ENCODE measurements at regions not wholly inside any gene's neighbourhood (a gene's known extent, or its start where the extent isn't known, plus 50 kb on each side); places are given as distances from the start of the nearest gene placed in this dataset.

GRCh38 chr20:23174821-23175220 lies 88.7 kb upstream of the CD93 start:
- no peak for DNase-seq (ENCODE audit: low read depth in 2 of 2)

DNA sequence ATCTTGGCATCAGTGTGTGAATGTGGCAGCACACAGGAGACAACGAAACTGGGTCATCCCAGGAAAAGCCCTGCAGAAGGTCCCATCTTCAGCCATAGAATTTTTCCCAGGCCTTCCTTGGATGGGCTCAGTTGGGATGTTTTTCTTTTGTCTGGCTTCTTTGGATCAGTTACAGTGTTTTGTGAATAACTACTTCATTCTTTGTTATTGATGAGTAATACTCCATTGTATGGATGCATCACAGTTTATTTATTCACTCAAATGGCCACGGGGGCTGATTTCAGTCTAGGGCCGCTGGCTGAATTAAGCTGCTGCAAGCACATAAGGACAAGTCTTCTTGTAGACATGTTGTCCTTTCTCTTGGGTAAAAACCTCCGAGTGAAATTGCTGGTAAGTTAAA lies 81.3 kb upstream of the CD93 start:
- peak in 1 of 2 donors; percentile 64 for DNase-seq (ENCODE audit: low read depth in 2 of 2)

DNA sequence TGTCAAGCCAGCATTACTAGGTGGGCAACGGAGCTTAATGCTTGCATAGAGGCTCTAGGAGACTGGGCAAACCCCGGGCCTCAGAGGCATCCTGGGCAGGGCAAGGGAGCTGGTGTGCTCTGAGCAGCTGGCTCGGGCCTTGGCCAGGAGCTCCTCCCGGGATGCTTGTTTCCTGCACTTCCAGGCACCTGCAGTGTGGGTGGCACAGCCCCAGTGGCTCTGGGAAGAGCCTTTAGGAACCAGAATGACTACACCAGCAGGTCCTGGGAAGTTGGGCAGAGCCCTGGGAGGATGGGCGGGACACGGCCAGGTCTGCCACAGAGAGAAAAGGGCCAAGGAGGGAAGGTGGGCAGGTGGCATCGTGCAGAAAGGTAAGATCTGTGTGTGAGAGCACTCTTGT lies 80.4 kb upstream of the CD93 start:
- no peak for DNase-seq (ENCODE audit: low read depth in 2 of 2)

- DNase-seq (ENCODE audit: low read depth in 2 of 2): no peak
Measured at GRCh38 chr20:23165964-23166363, 79.8 kb upstream of the CD93 start.

DNA sequence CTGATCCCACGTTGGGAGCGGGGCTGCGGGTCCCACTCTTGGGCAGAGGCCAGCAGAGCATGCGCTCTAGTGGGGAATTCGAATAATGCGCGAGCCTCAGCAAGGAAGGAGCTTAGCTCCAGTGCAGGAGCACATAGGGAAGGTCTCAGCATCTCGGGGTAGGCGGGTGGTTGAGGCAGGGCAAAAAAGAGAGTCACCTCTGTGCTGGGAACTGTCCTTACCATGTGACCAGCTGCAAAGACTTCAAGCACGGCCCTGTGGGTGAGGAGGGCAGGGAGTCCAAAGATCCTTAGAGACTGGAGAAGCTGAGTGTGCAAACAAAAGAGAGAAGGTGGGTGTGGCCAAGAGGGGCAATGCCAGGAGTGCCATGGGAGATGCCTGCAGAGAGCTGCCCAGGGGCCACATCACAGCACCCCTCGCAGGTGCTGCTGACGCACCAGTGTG lies 79.2 kb upstream of the CD93 start:
- no peak for DNase-seq (ENCODE audit: low read depth in 2 of 2)

GRCh38 chr20:23164176-23164601 lies 78.1 kb upstream of the CD93 start:
- DNase-seq (ENCODE audit: low read depth in 2 of 2): no peak

GRCh38 chr20:23163562-23163961 lies 77.4 kb upstream of the CD93 start:
- DNase-seq (ENCODE audit: low read depth in 2 of 2): no peak

- DNase-seq (ENCODE audit: low read depth in 2 of 2): no peak
Measured at GRCh38 chr20:23162887-23163286, 76.8 kb upstream of the CD93 start.

GRCh38 chr20:23161968-23162696 lies 76.0 kb upstream of the CD93 start:
- peak; percentile 87 to 98 for DNase-seq (ENCODE audit: low read depth in 2 of 2)

DNA sequence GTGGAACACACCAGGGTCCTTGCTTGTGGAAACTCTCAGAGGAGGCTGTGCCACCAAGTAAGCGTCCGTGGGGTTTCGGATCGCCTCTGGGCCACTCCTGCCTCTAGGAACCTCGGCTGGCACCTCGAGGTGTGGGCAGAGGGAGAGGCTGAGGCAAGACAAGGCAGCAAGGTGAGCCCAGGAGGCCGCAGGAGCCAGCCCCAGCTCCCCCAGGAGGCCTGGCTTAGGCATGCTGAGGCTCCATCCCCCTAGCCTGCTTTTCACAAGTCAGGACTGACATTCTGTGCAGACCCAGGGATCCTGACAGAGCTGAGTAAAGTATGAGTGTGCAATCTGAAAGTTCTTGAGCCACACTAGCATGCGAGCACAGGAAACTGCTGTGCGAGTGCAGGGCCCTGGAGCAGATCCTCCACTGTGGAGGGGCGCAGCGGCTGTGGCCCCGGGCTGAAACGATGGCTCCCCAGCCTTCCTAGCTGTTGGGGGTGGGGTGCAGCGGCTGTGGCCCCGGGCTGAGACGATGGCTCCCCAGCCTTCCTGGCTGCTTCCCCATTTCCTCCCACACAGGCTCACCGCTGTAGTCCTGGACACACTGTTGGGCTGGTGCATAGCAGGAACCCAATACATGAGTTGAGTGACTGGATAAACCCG lies 75.2 kb upstream of the CD93 start:
- peak in 1 of 2 donors; percentile 59 for DNase-seq (ENCODE audit: low read depth in 2 of 2)

DNA sequence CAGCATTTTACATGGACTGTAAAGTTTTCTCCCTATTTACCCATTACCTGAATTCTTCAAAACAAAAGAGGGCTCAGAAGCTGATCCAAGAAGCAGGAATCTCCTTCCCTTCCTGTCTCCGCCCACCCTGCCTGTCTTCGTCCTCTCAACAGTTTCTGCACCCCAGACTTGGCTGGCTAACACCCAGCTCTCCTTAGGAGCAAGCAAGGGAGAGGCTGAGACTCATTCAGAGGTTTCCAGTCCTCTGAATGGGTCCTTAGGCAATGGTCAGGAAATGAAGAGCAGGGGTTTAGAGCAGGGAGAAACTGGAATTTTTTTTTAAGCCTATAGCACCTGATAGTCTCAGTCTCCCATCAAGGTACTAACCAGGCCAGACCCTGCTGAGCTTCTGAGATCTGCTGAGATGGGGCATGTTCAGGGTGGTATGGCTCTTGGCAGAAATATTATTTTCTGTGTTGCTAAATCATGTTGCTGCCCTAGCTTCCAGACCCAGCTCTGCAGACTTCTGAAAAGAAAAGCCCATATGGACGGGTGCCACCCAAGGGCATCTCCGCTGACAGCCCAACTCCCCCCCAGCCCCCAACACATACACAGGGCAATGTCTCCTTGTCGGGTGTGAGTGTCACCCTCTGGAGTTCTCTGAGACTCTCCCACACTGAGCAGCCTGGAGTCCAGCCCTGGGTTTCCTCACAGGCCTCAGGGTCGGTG lies 74.6 kb upstream of the CD93 start:
- peak in 1 of 2 donors; percentile 38 for DNase-seq (ENCODE audit: low read depth in 2 of 2)

GRCh38 chr20:23159947-23160318 lies 73.8 kb upstream of the CD93 start:
- no peak for DNase-seq (ENCODE audit: low read depth in 2 of 2)

GRCh38 chr20:23159256-23159946 lies 73.3 kb upstream of the CD93 start:
- peak in 1 of 2 donors; percentile 57 for DNase-seq (ENCODE audit: low read depth in 2 of 2)

DNA sequence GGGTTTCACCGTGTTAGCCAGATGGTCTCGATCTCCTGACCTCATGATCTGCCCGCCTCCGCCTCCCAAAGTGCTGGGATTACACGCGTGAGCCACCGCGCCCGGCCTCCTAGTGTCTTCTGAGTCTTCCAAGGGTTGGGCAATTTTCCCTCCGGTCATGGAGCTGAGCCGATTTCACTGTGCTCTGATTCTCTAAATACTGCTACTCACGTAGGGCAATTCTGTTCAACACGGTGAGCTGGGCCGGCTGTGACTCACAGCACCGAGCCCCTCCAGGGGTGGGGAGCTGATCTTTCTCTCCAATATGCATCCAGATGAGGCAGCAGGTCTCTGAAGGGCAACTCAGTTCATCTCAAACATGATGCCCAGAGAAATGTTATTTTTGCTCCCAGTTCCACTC lies 71.6 kb upstream of the CD93 start:
- no peak for DNase-seq (ENCODE audit: low read depth in 2 of 2)

- no peak for DNase-seq (ENCODE audit: low read depth in 2 of 2)
Measured at GRCh38 chr20:23156842-23157423, 70.8 kb upstream of the CD93 start.

DNA sequence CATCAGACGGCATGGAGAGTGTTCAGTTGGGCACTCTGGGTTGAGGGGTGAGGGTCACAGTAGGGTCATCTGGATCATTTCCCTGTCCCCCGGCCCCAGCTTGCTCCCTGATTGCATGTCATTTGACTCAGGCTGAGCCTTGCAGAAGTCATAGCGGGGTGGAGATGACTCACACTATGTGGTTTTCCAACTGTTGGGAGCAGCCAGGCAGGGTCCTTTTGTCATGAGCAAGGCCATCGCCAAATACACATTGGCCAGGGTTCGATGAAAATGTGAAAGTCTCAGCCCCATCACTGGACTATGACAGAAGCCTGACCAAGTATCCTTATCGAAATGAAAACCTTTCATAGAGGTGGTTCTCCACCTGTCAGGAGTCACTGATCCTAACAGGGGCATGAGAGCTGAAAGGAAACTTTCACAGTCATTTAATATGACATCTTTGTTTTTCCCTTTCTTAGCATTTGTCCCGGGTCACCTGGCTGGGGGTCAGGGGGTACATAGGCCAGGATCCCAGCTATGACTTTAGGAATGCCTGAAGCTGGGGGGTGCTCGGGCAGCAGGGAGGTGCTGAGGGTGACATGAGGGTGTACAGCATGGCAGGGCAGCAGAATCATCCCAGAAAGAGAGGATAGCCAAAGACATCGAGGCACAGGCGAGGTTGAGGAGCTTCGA lies 70.2 kb upstream of the CD93 start:
- peak; percentile 35 to 83 for DNase-seq (ENCODE audit: low read depth in 2 of 2)

DNA sequence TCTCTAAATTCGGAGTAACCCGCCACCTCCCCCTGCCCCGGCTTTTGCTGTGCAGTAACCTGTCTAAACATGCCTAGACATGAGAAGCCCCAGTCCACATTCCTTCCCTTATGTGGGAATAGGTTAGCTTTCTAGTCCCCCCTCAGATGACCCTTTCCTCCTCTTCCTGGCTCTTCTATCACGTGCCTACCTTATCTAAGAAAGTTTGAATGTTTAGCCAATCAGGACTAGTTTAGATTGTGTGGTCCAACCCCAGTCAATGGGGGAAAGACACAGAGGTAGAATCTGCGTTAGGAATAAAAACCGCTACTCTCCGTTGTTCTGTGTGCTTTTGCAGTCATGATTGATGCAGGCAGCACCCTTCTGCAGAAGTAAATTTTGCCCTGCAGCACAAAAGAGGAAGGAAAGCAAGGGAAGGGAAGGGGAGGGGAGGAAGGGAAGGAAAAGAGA lies 69.0 kb upstream of the CD93 start:
- DNase-seq (ENCODE audit: low read depth in 2 of 2): no peak

GRCh38 chr20:23153696-23154341 lies 67.7 kb upstream of the CD93 start:
- DNase-seq (ENCODE audit: low read depth in 2 of 2): no peak

DNA sequence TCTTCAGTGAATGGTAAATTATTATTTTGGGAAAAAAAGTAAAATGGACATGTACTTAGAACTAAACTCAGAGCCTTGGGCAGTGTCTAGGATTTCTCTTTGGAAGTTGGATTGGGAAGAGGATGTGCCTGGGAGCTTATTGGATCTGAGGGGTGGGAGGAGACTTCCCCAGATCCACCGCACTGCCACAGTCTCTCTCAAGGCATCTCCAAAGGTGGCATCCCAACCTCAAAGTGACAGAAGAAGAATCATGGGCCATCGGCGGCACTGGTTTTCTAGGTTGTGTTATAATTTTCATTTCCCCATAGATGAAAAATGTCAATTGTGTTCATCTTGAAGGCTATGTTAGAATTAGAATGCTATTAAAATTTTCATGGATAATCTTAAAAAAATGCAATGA lies 66.8 kb upstream of the CD93 start:
- DNase-seq (ENCODE audit: low read depth in 2 of 2): no peak

DNA sequence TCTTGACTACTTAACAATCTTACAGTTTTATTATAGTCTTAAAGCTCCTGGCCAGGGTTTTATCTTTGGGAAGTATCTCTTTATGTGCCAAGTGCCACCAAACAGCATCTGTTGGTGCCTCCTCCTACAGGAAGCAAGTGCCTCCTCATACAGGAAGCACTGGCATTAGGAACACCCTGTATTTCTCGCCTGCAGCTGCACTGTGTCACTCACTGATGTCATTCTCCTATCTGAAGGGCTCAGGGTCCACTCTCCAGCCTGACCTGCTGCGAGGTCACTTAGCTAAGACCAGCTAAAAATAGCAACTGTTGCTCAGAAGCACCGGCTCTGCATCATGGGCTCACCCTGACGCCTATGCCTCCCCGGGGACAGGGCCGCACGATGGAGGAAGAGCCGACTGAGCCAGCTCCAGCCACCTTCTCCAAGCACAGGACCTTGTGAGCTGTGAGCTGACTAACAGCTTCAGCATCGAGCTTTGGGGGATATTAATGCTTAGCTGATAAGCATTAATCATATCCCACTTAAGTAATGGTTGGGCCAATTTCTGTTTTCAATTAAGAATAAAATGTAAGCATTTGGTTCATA lies 66.3 kb upstream of the CD93 start:
- DNase-seq (ENCODE audit: low read depth in 2 of 2): peak; percentile 35 to 85
